OCI-LY3 (cell line): ENCODE measurements at regions not wholly inside any gene's neighbourhood (a gene's known extent, or its start where the extent isn't known, plus 50 kb on each side); places are given as distances from the start of the nearest gene placed in this dataset.

Experiments
- H2AFZ ChIP-seq: fragments of 200-600, 300-600 bp; shearing (Covaris generic); 2 replicates; pipeline ENCODE4 v1.6.0; 2014; ENCODE audit warnings: antibody characterized with exemption, low read depth, low read length
- H3K27ac ChIP-seq: fragments of 200-600, 300-600 bp; sonication (generic); 2 replicates; pipeline ENCODE4 v1.5.1; 2014; ENCODE audit warnings: mild to moderate bottlenecking, low read length, moderate library complexity, mixed read lengths
- H3K27me3 ChIP-seq: fragments of 200-600, 300-600 bp; sonication (generic); 2 replicates; pipeline ENCODE4 v1.6.1; 2014; ENCODE audit warnings: low read depth, low read length, mixed read lengths
- H3K36me3 ChIP-seq: fragments of 200-600, 300-600 bp; sonication (generic); replicated peaks from 2 replicates; pipeline ENCODE3; 2014; ENCODE audit warnings: low read depth, low read length, mixed read lengths
- H3K4me1 ChIP-seq: fragments of 300-600, 200-600 bp; sonication (generic); 2 replicates; pipeline ENCODE4 v1.6.1; 2014; ENCODE audit warnings: low read length, mixed read lengths
- H3K4me2 ChIP-seq: fragments of 200-600, 300-600 bp; sonication (generic); 2 replicates; pipeline ENCODE4 v1.6.1; 2014; ENCODE audit warnings: low read length, mixed read lengths
- H3K4me3 ChIP-seq: fragments of 300-600, 200-600 bp; sonication (generic); 2 replicates; pipeline ENCODE4 v1.5.1; 2014; ENCODE audit warnings: antibody characterized with exemption, mild to moderate bottlenecking, low read length, moderate library complexity
- H3K79me2 ChIP-seq: fragments of 300-600, 200-600 bp; shearing (Covaris generic); 2 replicates; pipeline ENCODE4 v1.6.1; 2014; ENCODE audit warnings: mild to moderate bottlenecking, low read length, mixed read lengths
- H3K9ac ChIP-seq: fragments of 300-600, 200-600 bp; shearing (Covaris generic); 2 replicates; pipeline ENCODE4 v1.6.0; 2014; ENCODE audit warnings: mild to moderate bottlenecking, low read length, moderate library complexity
- H3K9me3 ChIP-seq: fragments of 200-600, 300-600 bp; shearing (Covaris generic); 2 replicates; pipeline ENCODE4 v1.6.1; 2014; ENCODE audit warnings: low read length, mixed read lengths; ENCODE audit not compliant: insufficient read depth
- H4K20me1 ChIP-seq: fragments of 200-600, 300-600 bp; sonication (generic); 2 replicates; pipeline ENCODE4 v1.6.1; 2016; ENCODE audit warnings: low read length, mixed read lengths; ENCODE audit not compliant: insufficient read depth
- EZH2phosphoT487 ChIP-seq: fragments of 200-600 bp; shearing (Covaris generic); IDR thresholded peaks from 2 replicates; pipeline ENCODE4 v1.6.1; 2018; ENCODE audit warnings: antibody characterized with exemption, mixed run types, low read depth
- TF ChIP-seq, protein P1 (sequence below): fragments of 200-600, 300-600 bp; sonication (generic); IDR thresholded peaks from 2 replicates; pipeline ENCODE4 v1.5.1; 2014; ENCODE audit warnings: antibody characterized with exemption, low read length, low read depth

DNA sequence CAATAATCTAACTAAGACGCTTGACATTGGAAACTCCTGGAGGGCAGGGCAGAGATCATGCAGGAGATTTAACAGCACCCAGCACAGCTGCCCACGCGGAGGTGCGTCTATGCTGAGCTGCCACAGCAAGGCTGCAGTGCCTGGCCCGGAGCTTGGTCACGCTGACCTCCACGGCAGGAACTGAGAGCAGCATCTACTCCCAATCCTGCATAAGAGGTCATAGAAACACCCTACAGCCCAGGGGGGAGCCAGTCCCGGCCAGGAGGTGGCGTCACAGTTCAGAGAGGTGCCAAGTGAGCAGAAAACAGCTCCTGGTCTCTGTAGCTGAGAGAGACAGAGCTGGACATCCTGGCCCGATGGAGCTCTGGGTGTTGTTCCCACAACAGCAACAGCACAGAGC lies 121.1 kb upstream of the TMEM45B start:
- Histone ChIP-seq H3K9ac (no peak overlapping the region), H3K4me1 (peaks cover 5% of the 10 kb centered on the region; the same call in 1 of the 2 replicates), H3K9me3 (no peaks in the 10 kb centered on the region), H3K4me3 (no peak overlapping the region), H3K27ac (no peak overlapping the region), H4K20me1 (no peaks in the 10 kb centered on the region), H2AFZ (no peak overlapping the region), H3K79me2 (no peaks in the 10 kb centered on the region), H3K4me2 (no peak overlapping the region), H3K27me3 (no peaks in the 10 kb centered on the region), H3K36me3 (no peaks in the 10 kb centered on the region)
- TF ChIP-seq, protein P1, sequence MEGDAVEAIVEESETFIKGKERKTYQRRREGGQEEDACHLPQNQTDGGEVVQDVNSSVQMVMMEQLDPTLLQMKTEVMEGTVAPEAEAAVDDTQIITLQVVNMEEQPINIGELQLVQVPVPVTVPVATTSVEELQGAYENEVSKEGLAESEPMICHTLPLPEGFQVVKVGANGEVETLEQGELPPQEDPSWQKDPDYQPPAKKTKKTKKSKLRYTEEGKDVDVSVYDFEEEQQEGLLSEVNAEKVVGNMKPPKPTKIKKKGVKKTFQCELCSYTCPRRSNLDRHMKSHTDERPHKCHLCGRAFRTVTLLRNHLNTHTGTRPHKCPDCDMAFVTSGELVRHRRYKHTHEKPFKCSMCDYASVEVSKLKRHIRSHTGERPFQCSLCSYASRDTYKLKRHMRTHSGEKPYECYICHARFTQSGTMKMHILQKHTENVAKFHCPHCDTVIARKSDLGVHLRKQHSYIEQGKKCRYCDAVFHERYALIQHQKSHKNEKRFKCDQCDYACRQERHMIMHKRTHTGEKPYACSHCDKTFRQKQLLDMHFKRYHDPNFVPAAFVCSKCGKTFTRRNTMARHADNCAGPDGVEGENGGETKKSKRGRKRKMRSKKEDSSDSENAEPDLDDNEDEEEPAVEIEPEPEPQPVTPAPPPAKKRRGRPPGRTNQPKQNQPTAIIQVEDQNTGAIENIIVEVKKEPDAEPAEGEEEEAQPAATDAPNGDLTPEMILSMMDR = peak; percentile 30
- TF ChIP-seq EZH2phosphoT487 = no peak

DNA sequence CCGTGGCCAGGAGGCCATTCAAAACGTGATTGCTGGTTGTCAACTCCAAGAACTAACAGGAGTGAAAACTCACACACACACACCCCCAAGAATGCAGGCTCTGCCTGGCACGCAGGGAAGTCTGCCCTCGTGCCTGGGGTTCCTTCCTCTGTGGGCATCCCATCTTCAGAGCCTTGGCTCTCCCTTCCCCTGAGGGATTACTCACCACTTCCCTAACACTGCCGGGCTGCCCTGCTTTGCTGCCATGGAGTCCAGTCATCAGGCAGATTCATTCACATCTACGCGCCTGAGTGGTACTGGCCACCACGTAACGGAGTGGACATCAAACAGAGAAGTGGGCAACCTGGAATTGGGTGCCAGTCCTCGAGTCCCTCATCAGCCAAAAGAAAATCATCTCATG lies 120.7 kb upstream of the TMEM45B start:
- peaks cover 5% of the 10 kb centered on the region; the same call in 1 of the 2 replicates for H3K4me1 ChIP-seq
- TF ChIP-seq, protein P1 = no peak
- TF ChIP-seq EZH2phosphoT487 = no peak
- H3K27me3 ChIP-seq = no peaks in the 10 kb centered on the region

DNA sequence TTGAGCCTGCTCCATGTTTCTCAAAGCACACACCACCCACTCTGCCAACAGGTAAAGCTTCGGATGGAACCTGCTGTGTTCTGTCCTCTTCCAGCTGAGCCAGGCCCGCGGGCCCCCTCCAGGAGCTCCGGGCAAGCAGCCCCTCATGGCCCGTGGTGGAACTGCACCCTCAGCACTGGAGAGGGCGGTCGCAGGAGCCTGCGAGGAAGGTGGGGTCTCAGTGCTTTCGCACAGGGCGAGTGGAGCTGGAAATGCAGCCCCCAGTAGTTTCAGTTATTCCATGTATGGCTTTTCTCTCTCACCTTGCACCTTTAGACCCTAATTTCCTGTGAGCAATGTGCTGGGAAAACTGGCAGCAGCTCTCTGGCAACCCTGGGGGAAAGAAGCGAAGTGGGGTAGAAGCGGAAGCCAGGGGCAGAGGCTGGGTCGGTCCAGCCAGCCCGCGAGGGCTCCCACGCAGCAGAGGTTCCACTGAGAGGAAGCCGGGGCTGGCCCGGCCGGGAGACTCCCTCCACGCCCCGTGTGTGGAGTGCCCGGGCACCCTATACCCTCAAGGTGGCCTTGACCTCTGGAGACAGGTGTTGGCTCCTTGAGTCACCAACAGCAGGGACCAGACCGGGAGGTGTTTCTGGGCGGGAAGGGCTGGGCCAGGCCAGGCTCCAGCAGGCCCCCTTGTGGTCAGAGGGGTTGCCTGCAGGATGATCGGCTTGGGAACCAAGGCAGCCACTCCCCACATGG lies 119.9 kb upstream of the TMEM45B start:
- Histone ChIP-seq H2AFZ (peak overlapping the region; percentile 95), H3K36me3 (no peaks in the 10 kb centered on the region), H3K4me3 (peak overlapping the region; percentile 74), H3K4me1 (peaks cover 5% of the 10 kb centered on the region; the same call in 1 of the 2 replicates), H3K27me3 (peaks cover 5% of the 10 kb centered on the region; the same call in 1 of the 2 replicates), H3K27ac (no peak overlapping the region), H3K4me2 (peak overlapping the region; percentile 90), H3K9me3 (no peaks in the 10 kb centered on the region), H3K9ac (peak overlapping the region; percentile 38), H3K79me2 (no peaks in the 10 kb centered on the region), H4K20me1 (no peaks in the 10 kb centered on the region)
- TF ChIP-seq EZH2phosphoT487 = no peak
- TF ChIP-seq, protein P1 = peak; percentile 45

More for the DNA sequence above, 120.7 kb upstream of the TMEM45B start:
- Histone ChIP-seq H3K4me3 (no peak overlapping the region), H3K27ac (no peak overlapping the region), H3K9me3 (no peaks in the 10 kb centered on the region), H3K4me2 (no peak overlapping the region), H2AFZ (0 out of 2 replicates have a peak overlapping the region, but pooled peaks have one; percentile 95), H3K79me2 (no peaks in the 10 kb centered on the region), H3K36me3 (no peaks in the 10 kb centered on the region), H3K9ac (no peak overlapping the region), H4K20me1 (no peaks in the 10 kb centered on the region)

DNA sequence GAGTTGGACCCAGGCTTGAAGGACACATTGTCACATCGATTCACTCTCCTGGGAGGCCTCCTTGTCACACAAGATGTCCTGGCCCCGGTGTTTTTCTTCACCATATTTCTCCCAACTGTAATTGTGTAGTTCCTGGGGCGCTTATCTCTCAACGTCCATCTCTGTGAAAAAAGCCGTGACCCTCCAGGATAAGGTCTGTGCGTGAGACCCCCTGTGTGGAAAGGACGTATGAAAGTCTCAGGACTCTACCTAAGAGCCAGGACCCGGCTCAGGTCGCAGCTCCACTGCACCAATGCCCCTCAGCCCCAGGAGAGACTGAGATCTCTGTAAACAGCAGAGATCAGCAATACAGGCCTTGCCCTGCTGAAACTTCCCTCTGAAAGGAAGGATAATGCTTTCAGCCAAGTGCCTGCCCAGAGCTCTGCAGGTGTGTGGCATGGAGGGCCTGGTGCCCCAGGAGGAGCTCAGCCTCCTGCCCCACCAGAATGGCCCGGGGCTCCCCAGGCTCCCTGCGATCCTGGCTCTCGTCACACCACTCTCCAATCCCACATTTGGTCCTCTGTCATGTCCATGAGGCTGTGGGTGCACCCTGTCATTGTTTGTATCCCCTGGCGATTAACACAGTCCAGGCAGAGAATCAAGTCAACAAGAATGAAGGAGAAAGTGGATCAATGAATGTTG lies 119.2 kb upstream of the TMEM45B start:
- no peaks in the 10 kb centered on the region for H3K36me3 ChIP-seq
- H3K9ac ChIP-seq = no peak overlapping the region
- peaks cover 5% of the 10 kb centered on the region; the same call in 1 of the 2 replicates for H3K4me1 ChIP-seq
- H3K9me3 ChIP-seq = no peaks in the 10 kb centered on the region
- peaks cover 6% of the 10 kb centered on the region; the same call in 1 of the 2 replicates for H3K27me3 ChIP-seq
- H4K20me1 ChIP-seq = no peaks in the 10 kb centered on the region
- no peak overlapping the region for H3K27ac ChIP-seq
- H3K4me3 ChIP-seq = no peak overlapping the region
- no peaks in the 10 kb centered on the region for H3K79me2 ChIP-seq
- TF ChIP-seq EZH2phosphoT487 = no peak
- H3K4me2 ChIP-seq = peak overlapping the region; percentile 90
- H2AFZ ChIP-seq = no peak overlapping the region
